ENCODE measurements at regions not wholly inside any gene's neighbourhood (a gene's known extent, or its start where the extent isn't known, plus 50 kb on each side); places are given as distances from the start of the nearest gene placed in this dataset.

- no peak overlapping the region for H3K9ac ChIP-seq
- no peak overlapping the region for H2AFZ ChIP-seq (ENCODE audit: low read depth)
- no peaks in the 10 kb centered on the region for H4K20me1 ChIP-seq (ENCODE audit: insufficient read depth)
- peaks cover 0 to 15% of the 10 kb centered on the region in 2 experiments; a peak in 2 of 4 replicates for H3K4me1 ChIP-seq (ENCODE audit: control insufficient read depth in 1 of 2, insufficient read depth in 2 of 2, low read depth in 1 of 2, low read length in 1 of 2)
- no peak overlapping the region for H3K4me3 ChIP-seq (ENCODE audit: low read depth in 2 of 2, low read length in 1 of 2)
- CTCF ChIA-PET = interaction anchor here (1.4 to 1.5 kb wide), 2 partner anchors 17 to 37 kb away, joined by 4 to 5 read pairs; no protein-coding TSS in a partner anchor
- no peak for TF ChIP-seq NFIC (IDR thresholded peaks at IDR 0.05; ENCODE audit: borderline replicate concordance)
- no peak for TF ChIP-seq ZBTB33 (IDR thresholded peaks at IDR 0.05; ENCODE audit: borderline replicate concordance, low read depth)
- H3K9me3 ChIP-seq = no peaks in the 10 kb centered on the region
- no peak overlapping the region for H3K27ac ChIP-seq (ENCODE audit: low read depth in 2 of 2, low read length in 1 of 2)
- no peak for DNase-seq
- no peaks in the 10 kb centered on the region for H3K36me3 ChIP-seq (replicated peaks in 1 of 2; ENCODE audit: control insufficient read depth in 1 of 2, insufficient read depth in 2 of 2, low read length in 1 of 2)
- no peaks in the 10 kb centered on the region for H3K9me2 ChIP-seq
- no peaks in the 10 kb centered on the region for H3K27me3 ChIP-seq (ENCODE audit: insufficient read depth)
- POLR2A ChIA-PET = no interaction called here
- H3F3A ChIP-seq (replicated peaks; ENCODE audit: insufficient read depth) = no peaks in the 10 kb centered on the region
- 94% methylated on average over 6 of the region's 6 CpGs for WGBS (ENCODE audit: low lambda C conversion rate)
- H3K79me2 ChIP-seq (ENCODE audit: insufficient read depth) = no peaks in the 10 kb centered on the region
- H3K4me2 ChIP-seq = no peak overlapping the region
Observed at GRCh38 chr3:107978131-107979055, 112.4 kb downstream of the CD47 start.

- WGBS (ENCODE audit: low lambda C conversion rate) = 87% methylated on average over 9 of the region's 9 CpGs
- no peaks in the 10 kb centered on the region for H3K36me3 ChIP-seq (replicated peaks in 1 of 2; ENCODE audit: control insufficient read depth in 1 of 2, insufficient read depth in 2 of 2, low read length in 1 of 2)
- H2AFZ ChIP-seq (ENCODE audit: low read depth) = no peak overlapping the region
- DNase-seq = no peak
- H3K4me2 ChIP-seq = no peak overlapping the region
- peaks cover 0 to 15% of the 10 kb centered on the region in 2 experiments; a peak in 2 of 4 replicates for H3K4me1 ChIP-seq (ENCODE audit: control insufficient read depth in 1 of 2, insufficient read depth in 2 of 2, low read depth in 1 of 2, low read length in 1 of 2)
- H3F3A ChIP-seq (replicated peaks; ENCODE audit: insufficient read depth) = no peaks in the 10 kb centered on the region
- H4K20me1 ChIP-seq (ENCODE audit: insufficient read depth) = no peaks in the 10 kb centered on the region
- no peak overlapping the region for H3K4me3 ChIP-seq (ENCODE audit: low read depth in 2 of 2, low read length in 1 of 2)
- no peak overlapping the region for H3K27ac ChIP-seq (ENCODE audit: low read depth in 2 of 2, low read length in 1 of 2)
- CTCF ChIA-PET = interaction anchor here (0.6 to 1.5 kb wide), 3 partner anchors 8 to 36 kb away, joined by 3 to 4 read pairs (median 4); no protein-coding TSS in a partner anchor
- no peaks in the 10 kb centered on the region for H3K9me3 ChIP-seq
- POLR2A ChIA-PET = no interaction called here
- H3K79me2 ChIP-seq (ENCODE audit: insufficient read depth) = no peaks in the 10 kb centered on the region
- no peaks in the 10 kb centered on the region for H3K9me2 ChIP-seq
- H3K9ac ChIP-seq = no peak overlapping the region
- TF ChIP-seq YY1 (IDR thresholded peaks at IDR 0.05; ENCODE audit: low read depth) (no peak), RCOR1 (IDR thresholded peaks at IDR 0.05; ENCODE audit: low read length) (no peak), NRF1 (IDR thresholded peaks at IDR 0.05; ENCODE audit: low read depth, low read length) (no peak), MAX (IDR thresholded peaks at IDR 0.05; ENCODE audit: low read depth) (no peak), TAF1 (IDR thresholded peaks at IDR 0.05; ENCODE audit: borderline replicate concordance, low read depth, low read length) (no peak), FOSL2 (IDR thresholded peaks at IDR 0.05; ENCODE audit: borderline replicate concordance, low read depth) (no peak), TCF12 (IDR thresholded peaks at IDR 0.05) (no peak), POLR2AphosphoS5 (IDR thresholded peaks at IDR 0.05; ENCODE audit: low read depth, low read length) (no peak), USF1 (IDR thresholded peaks at IDR 0.05; ENCODE audit: borderline replicate concordance, low read depth) (no peak), GABPA (IDR thresholded peaks at IDR 0.05; ENCODE audit: low read depth) (no peak)
- H3K27me3 ChIP-seq (ENCODE audit: insufficient read depth) = no peaks in the 10 kb centered on the region
Observed at GRCh38 chr3:107977221-107978130, 113.4 kb downstream of the CD47 start.

Data from SK-N-SH (cell line).